ENCODE measurements at regions not wholly inside any gene's neighbourhood (a gene's known extent, or its start where the extent isn't known, plus 50 kb on each side); places are given as distances from the start of the nearest gene placed in this dataset.

DNA sequence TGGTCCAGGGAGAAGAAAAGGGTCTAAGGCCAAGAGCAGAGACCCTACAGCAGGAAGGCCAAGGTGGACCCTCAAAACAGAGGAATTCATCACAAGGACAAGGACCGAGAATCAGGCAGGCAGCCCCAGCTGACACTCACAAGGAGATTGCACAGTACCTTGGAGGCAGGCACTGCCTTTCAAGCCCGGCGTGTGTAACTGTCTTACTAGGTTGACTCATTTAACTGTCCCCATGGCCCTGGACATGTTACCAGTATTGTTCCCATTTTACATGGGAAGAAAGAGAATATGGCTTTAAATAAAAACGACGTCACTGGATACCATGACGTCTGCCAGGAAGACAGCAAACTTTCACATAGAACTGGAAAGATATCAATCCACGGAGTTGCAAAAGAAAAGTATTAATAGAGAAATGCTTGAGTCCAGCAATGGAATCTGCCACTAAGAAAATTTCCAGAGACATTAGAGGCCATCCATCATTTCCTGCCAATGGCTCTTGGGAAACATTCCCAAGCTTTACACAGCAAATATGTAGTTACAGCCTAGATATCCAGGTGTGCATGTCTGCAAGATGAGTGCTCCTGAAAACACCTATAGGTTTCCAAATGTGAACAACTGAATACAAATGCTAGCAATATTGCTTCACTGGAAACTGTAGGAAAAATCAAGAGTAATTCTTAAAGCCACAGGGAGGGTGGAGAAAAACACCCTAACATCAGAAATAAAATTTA is 111.5 kb upstream of the RPS6KA2 start:
- 93% methylated on average over 1 of the region's 7 CpGs for WGBS (ENCODE audit: insufficient coverage)
- Histone ChIP-seq H3K9me3 (ENCODE audit: control extremely low read depth in 1 of 3, control insufficient read depth in 2 of 3, insufficient read depth in 1 of 3, low read length in 2 of 3) (no peaks in the 10 kb centered on the region), H3K9ac (ENCODE audit: low read length) (no peak overlapping the region), H3K27me3 (replicated peaks in 1 of 4; ENCODE audit: control extremely low read depth in 1 of 4, control insufficient read depth in 3 of 4, insufficient read depth in 4 of 4, low read length in 3 of 4) (no peaks in the 10 kb centered on the region), H2AFZ (ENCODE audit: insufficient read depth, low read depth, low read length, poor library complexity, severe bottlenecking) (no peak overlapping the region), H4K20me1 (ENCODE audit: control insufficient read depth, insufficient read depth, low read length, poor library complexity, severe bottlenecking) (no peaks in the 10 kb centered on the region), H3K4me3 (ENCODE audit: control extremely low read depth in 1 of 5, extremely low read depth in 1 of 5, insufficient read depth in 1 of 5, low read depth in 2 of 5, low read length in 4 of 5) (no peak overlapping the region), H3K79me2 (ENCODE audit: control insufficient read depth, insufficient read depth, low read length) (no peaks in the 10 kb centered on the region), H3K4me1 (ENCODE audit: control insufficient read depth in 2 of 2, insufficient read depth in 2 of 2, low read length in 2 of 2) (no peaks in the 10 kb centered on the region), H3K36me3 (replicated peaks in 1 of 2; ENCODE audit: control extremely low read depth in 1 of 2, control insufficient read depth in 1 of 2, extremely low read depth in 1 of 2, insufficient read depth in 2 of 2, low read length in 1 of 2) (no peaks in the 10 kb centered on the region), H3K27ac (ENCODE audit: low read length in 2 of 2) (no peak overlapping the region), H3K4me2 (replicated peaks; ENCODE audit: low read depth, low read length, poor library complexity, severe bottlenecking) (no peak overlapping the region)
- CTCF ChIA-PET: interaction anchor here (1.4 kb wide), 1 partner anchor 37 kb away, joined by 4 read pairs; no protein-coding TSS in a partner anchor
- Mint-ChIP-seq H3K4me1 (no peaks in the 10 kb centered on the region), H3K4me3 (no peak overlapping the region), H3K27ac (no peak overlapping the region), H3K27me3 (no peaks in the 10 kb centered on the region), H3K9me3 (ENCODE audit: insufficient read depth) (no peaks in the 10 kb centered on the region)
- DNase-seq (no peak), ATAC-seq (ENCODE audit: low read depth) (no peak)
- TF ChIP-seq EZH2 (IDR thresholded peaks at IDR 0.05; ENCODE audit: borderline replicate concordance, insufficient read depth, low read depth, low read length, poor library complexity, severe bottlenecking): no peak
- TF ChIP-seq, protein P1, sequence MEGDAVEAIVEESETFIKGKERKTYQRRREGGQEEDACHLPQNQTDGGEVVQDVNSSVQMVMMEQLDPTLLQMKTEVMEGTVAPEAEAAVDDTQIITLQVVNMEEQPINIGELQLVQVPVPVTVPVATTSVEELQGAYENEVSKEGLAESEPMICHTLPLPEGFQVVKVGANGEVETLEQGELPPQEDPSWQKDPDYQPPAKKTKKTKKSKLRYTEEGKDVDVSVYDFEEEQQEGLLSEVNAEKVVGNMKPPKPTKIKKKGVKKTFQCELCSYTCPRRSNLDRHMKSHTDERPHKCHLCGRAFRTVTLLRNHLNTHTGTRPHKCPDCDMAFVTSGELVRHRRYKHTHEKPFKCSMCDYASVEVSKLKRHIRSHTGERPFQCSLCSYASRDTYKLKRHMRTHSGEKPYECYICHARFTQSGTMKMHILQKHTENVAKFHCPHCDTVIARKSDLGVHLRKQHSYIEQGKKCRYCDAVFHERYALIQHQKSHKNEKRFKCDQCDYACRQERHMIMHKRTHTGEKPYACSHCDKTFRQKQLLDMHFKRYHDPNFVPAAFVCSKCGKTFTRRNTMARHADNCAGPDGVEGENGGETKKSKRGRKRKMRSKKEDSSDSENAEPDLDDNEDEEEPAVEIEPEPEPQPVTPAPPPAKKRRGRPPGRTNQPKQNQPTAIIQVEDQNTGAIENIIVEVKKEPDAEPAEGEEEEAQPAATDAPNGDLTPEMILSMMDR (IDR thresholded peaks at IDR 0.05): no peak
- intact Hi-C loops (cut with micrococcal nuclease): no loop called here
- POLR2A ChIA-PET: no interaction called here

GRCh38 chr6:166737261-166737660 is 110.2 kb upstream of the RPS6KA2 start:
- ATAC-seq (ENCODE audit: low read depth) (no peak), DNase-seq (no peak)
- H3K4me2 ChIP-seq (replicated peaks; ENCODE audit: low read depth, low read length, poor library complexity, severe bottlenecking): no peak overlapping the region
- no peak overlapping the region for H3K27ac ChIP-seq (ENCODE audit: low read length in 2 of 2)
- WGBS (ENCODE audit: insufficient coverage): 100% methylated on average over 1 of the region's 7 CpGs
- no peaks in the 10 kb centered on the region for H3K4me1 ChIP-seq (ENCODE audit: control insufficient read depth in 2 of 2, insufficient read depth in 2 of 2, low read length in 2 of 2)
- H3K27me3 ChIP-seq (replicated peaks in 1 of 4; ENCODE audit: control extremely low read depth in 1 of 4, control insufficient read depth in 3 of 4, insufficient read depth in 4 of 4, low read length in 3 of 4): no peaks in the 10 kb centered on the region
- no peak overlapping the region for H3K27ac Mint-ChIP-seq
- no peak overlapping the region for H3K4me3 Mint-ChIP-seq
- TF ChIP-seq, protein P1 (IDR thresholded peaks at IDR 0.05): no peak
- no peak for TF ChIP-seq EZH2 (IDR thresholded peaks at IDR 0.05; ENCODE audit: borderline replicate concordance, insufficient read depth, low read depth, low read length, poor library complexity, severe bottlenecking)
- H3K79me2 ChIP-seq (ENCODE audit: control insufficient read depth, insufficient read depth, low read length): no peaks in the 10 kb centered on the region
- no peak overlapping the region for H2AFZ ChIP-seq (ENCODE audit: insufficient read depth, low read depth, low read length, poor library complexity, severe bottlenecking)
- intact Hi-C loops (cut with micrococcal nuclease): no loop called here
- no peak overlapping the region for H3K4me3 ChIP-seq (ENCODE audit: control extremely low read depth in 1 of 5, extremely low read depth in 1 of 5, insufficient read depth in 1 of 5, low read depth in 2 of 5, low read length in 4 of 5)
- H3K9ac ChIP-seq (ENCODE audit: low read length): no peak overlapping the region
- H4K20me1 ChIP-seq (ENCODE audit: control insufficient read depth, insufficient read depth, low read length, poor library complexity, severe bottlenecking): no peaks in the 10 kb centered on the region
- H3K36me3 ChIP-seq (replicated peaks in 1 of 2; ENCODE audit: control extremely low read depth in 1 of 2, control insufficient read depth in 1 of 2, extremely low read depth in 1 of 2, insufficient read depth in 2 of 2, low read length in 1 of 2): no peaks in the 10 kb centered on the region
- POLR2A ChIA-PET: no interaction called here
- CTCF ChIA-PET: no interaction called here
- H3K4me1 Mint-ChIP-seq: no peaks in the 10 kb centered on the region
- H3K9me3 ChIP-seq (ENCODE audit: control extremely low read depth in 1 of 3, control insufficient read depth in 2 of 3, insufficient read depth in 1 of 3, low read length in 2 of 3): no peaks in the 10 kb centered on the region
- no peaks in the 10 kb centered on the region for H3K27me3 Mint-ChIP-seq
- no peaks in the 10 kb centered on the region for H3K9me3 Mint-ChIP-seq (ENCODE audit: insufficient read depth)

All from B cell (primary cell).